Astrocyte (in vitro differentiated cells and primary cell): ENCODE measurements at regions not wholly inside any gene's neighbourhood (a gene's known extent, or its start where the extent isn't known, plus 50 kb on each side); places are given as distances from the start of the nearest gene placed in this dataset.

Experiments
- CTCF ChIP-seq: IDR thresholded peaks from 2 replicates; pipeline ENCODE4 v1.5.1; 2011; ENCODE audit warnings: low read depth, mild to moderate bottlenecking, inconsistent platforms, low read length, moderate library complexity; ENCODE audit not compliant: insufficient read depth
- EZH2 ChIP-seq: IDR thresholded peaks from 2 replicates; pipeline ENCODE4 v1.6.1; 2012; ENCODE audit warnings: mild to moderate bottlenecking, low read length, inconsistent platforms; ENCODE audit not compliant: insufficient read depth

GRCh38 chr3:109679664-109680063 is 342.3 kb upstream of the DPPA4 start:
- TF ChIP-seq CTCF (no peak), EZH2 (no peak)
